VCaP (cell line): ENCODE measurements at regions not wholly inside any gene's neighbourhood (a gene's known extent, or its start where the extent isn't known, plus 50 kb on each side); places are given as distances from the start of the nearest gene placed in this dataset.

Source experiments
- H3K27ac ChIP-seq: fragments of 450-650 bp; 2 replicates; pipeline ENCODE4 v1.5.1; 2017
- TF ChIP-seq, protein P1 (sequence below): fragments of 450-650 bp; conservative IDR thresholded peaks from 2 replicates; pipeline ENCODE4 v1.5.1; 2017; ENCODE audit warnings: mild to moderate bottlenecking, moderate library complexity

DNA sequence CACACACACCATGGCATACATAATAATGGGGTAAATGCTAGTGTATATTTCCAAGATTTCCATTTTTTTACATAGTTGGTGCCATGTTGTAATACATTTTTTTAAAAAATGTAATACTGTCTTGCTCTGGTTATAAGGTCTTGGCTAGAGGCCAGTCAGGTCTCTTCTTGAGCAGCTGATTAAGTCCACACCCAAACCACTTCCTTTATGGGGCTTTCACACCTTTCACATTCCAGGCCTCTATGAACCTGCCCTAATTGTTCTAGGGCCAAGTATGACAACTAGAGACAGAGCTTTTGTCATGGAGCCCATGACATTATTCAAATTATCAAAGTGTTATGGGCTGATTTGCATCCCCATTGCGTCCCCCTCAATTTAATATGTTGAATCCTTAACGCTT is 495.6 kb upstream of the CTNND2 start:
- H3K27ac ChIP-seq: no peak overlapping the region
- TF ChIP-seq, protein P1, sequence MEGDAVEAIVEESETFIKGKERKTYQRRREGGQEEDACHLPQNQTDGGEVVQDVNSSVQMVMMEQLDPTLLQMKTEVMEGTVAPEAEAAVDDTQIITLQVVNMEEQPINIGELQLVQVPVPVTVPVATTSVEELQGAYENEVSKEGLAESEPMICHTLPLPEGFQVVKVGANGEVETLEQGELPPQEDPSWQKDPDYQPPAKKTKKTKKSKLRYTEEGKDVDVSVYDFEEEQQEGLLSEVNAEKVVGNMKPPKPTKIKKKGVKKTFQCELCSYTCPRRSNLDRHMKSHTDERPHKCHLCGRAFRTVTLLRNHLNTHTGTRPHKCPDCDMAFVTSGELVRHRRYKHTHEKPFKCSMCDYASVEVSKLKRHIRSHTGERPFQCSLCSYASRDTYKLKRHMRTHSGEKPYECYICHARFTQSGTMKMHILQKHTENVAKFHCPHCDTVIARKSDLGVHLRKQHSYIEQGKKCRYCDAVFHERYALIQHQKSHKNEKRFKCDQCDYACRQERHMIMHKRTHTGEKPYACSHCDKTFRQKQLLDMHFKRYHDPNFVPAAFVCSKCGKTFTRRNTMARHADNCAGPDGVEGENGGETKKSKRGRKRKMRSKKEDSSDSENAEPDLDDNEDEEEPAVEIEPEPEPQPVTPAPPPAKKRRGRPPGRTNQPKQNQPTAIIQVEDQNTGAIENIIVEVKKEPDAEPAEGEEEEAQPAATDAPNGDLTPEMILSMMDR: no peak

DNA sequence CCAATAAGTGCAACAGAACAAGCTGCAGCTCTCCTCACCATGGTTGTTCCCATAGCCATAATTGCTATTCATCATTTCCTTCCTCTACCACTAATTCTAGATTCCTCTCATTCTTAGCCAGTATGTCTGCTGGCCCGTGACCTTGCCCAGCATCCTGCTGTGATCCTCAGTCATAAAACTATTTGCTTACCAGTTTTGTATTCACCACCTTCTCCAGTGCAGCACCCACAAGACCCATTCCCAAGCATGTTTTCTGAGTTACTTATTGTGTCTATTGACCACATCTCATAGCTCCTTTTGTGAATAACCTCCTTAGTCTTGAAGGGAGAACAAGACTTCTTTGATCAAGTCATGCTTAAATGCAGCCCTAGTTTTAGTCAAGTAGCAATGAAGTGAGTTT is 488.0 kb upstream of the CTNND2 start:
- TF ChIP-seq, protein P1: no peak
- H3K27ac ChIP-seq: no peak overlapping the region

GRCh38 chr5:12385095-12385494 is 480.8 kb upstream of the CTNND2 start:
- TF ChIP-seq, protein P1: no peak
- H3K27ac ChIP-seq: no peak overlapping the region

DNA sequence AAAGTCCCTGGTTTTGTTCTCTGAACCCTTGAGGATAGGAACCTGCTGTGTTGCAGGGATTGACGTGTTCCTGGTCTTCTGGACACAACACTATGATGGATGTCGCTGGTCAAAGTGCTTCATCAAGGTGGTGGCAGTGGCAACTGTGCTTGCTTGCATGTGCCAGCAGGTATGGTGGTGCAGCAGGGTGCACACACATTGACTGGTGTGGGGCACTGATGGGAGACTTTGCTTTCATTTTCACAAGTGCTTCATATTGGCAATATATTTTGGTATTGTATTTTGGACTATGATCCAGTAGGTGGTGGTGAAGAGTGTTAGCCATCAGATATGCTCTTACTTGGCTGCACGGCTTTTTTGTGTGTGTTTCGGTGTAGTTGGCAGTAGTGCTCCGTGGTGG is 479.8 kb upstream of the CTNND2 start:
- TF ChIP-seq, protein P1: no peak
- H3K27ac ChIP-seq: no peak overlapping the region

DNA sequence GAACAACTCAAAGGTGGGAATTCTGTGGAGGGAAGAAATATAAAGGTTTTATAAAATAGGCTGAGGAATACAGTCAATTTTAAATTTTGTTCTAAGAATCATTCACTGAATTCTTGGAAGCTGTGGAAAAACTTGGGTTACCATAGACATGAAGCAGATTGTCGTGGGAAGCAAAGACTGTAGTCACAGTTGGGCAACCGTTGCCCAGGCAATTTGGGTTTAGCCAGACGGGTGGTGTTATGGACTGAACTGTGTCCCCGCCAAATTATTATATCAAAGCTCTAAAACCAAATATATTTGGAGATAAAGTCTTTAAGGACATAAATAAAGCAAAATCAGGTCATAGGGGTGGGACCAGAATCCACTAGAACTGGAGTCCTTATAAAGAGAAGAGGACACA is 463.7 kb upstream of the CTNND2 start:
- H3K27ac ChIP-seq: no peak overlapping the region
- TF ChIP-seq, protein P1: no peak

GRCh38 chr5:12360218-12360617 is 456.0 kb upstream of the CTNND2 start:
- H3K27ac ChIP-seq: no peak overlapping the region
- TF ChIP-seq, protein P1: no peak

DNA sequence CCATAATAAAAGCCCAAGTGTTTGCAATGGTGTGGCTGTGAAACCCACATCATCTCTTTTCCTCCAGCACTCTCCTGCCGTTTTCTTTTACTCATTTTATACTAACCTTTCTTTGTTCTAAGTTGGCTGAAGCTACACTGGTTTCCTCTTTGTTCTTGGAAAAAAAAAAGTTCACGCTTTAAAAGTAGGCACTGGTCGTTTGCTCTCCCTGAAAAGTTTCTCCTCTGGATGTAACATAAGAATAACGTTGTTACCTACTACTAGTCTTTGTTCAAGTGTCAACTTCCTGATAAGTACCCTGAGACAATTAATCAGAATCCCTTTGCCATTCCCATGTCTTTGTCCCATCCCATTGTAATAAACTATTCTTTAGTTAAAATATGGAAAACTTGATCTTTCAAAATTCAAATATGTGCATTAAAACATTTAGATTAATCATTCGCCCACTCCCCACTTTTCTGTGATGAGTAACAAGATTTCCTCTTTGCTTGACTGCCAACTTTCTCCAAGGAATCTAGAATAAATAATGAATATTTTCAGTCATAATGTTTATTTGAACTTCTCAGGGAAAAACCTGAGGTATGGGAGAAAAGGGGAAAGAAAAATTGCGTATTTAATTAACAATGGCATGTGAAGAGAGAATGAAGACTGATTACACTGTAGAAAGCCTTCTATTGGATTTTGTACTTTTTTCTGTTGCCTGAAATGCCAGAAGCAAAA is 454.3 kb upstream of the CTNND2 start:
- no peak overlapping the region for H3K27ac ChIP-seq
- TF ChIP-seq, protein P1: no peak
